Nephron progenitor cell (in vitro differentiated cells): ENCODE measurements at regions not wholly inside any gene's neighbourhood (a gene's known extent, or its start where the extent isn't known, plus 50 kb on each side); places are given as distances from the start of the nearest gene placed in this dataset.

Source experiments
- DNase-seq: peaks from one replicate; pipeline ENCODE4 v3.0.0; 2021
- H3K27ac Mint-ChIP-seq: 2 replicates; pipeline ENCODE4 v1.8.0; 2021; ENCODE audit warnings: mild to moderate bottlenecking, moderate library complexity, mixed read lengths
- H3K27me3 Mint-ChIP-seq: 2 replicates; pipeline ENCODE4 v1.8.0; 2021; ENCODE audit warnings: mild to moderate bottlenecking, low read depth, mixed read lengths; ENCODE audit not compliant: poor library complexity
- H3K36me3 Mint-ChIP-seq: 2 replicates; pipeline ENCODE4 v1.8.0; 2021; ENCODE audit warnings: low read depth, mixed read lengths
- H3K4me1 Mint-ChIP-seq: 2 replicates; pipeline ENCODE4 v1.8.0; 2021; ENCODE audit warnings: mixed read lengths
- H3K4me3 Mint-ChIP-seq: 2 replicates; pipeline ENCODE4 v1.8.0; 2021; ENCODE audit warnings: mild to moderate bottlenecking, moderate library complexity, mixed read lengths
- H3K9me3 Mint-ChIP-seq: 2 replicates; pipeline ENCODE4 v1.8.0; 2021; ENCODE audit warnings: mild to moderate bottlenecking, moderate library complexity, mixed read lengths
- TF ChIP-seq, protein P1 (sequence below): fragments of 200-600 bp; sonication (generic); IDR thresholded peaks from 2 replicates; pipeline ENCODE4 v1.5.0; 2021; ENCODE audit warnings: antibody characterized with exemption

DNA sequence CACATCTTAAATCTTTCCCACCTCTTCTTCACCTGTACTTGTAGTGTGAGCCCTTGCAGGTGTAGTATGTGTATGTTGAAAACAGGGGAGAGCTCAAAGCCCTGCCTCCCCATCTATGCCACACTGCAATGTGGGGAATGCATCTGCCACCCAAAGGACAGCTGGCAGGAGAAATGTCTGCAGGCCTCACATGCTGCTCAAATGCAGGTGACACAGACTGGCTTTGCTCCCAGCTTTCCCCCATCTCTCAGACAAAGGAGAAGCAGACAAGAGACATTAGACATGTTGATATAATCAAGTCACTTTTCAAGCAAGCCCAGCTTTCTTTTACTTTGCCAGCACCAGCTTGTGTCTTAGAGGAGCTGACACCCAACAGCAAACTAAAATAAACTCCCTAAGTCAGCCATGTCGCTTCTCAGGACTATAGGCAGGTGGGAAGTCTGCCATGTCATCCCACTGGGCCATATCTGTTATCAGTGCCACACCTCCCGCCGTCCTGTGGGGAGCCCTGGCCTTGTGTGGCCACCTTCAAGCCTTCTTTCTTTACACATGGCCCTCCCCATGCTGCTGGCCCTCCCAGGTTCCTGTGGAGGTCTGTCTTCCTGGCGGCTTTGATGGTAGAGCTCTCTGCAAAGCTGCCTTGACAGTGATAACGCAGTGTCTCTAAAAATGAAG lies 102.1 kb downstream of the CXCL12 start:
- Mint-ChIP-seq H3K4me3 (no peak overlapping the region), H3K36me3 (no peaks in the 10 kb centered on the region), H3K27ac (no peak overlapping the region), H3K4me1 (peaks cover 29% of the 10 kb centered on the region), H3K9me3 (no peaks in the 10 kb centered on the region), H3K27me3 (peaks cover 14% of the 10 kb centered on the region)
- no peak for DNase-seq
- TF ChIP-seq, protein P1, sequence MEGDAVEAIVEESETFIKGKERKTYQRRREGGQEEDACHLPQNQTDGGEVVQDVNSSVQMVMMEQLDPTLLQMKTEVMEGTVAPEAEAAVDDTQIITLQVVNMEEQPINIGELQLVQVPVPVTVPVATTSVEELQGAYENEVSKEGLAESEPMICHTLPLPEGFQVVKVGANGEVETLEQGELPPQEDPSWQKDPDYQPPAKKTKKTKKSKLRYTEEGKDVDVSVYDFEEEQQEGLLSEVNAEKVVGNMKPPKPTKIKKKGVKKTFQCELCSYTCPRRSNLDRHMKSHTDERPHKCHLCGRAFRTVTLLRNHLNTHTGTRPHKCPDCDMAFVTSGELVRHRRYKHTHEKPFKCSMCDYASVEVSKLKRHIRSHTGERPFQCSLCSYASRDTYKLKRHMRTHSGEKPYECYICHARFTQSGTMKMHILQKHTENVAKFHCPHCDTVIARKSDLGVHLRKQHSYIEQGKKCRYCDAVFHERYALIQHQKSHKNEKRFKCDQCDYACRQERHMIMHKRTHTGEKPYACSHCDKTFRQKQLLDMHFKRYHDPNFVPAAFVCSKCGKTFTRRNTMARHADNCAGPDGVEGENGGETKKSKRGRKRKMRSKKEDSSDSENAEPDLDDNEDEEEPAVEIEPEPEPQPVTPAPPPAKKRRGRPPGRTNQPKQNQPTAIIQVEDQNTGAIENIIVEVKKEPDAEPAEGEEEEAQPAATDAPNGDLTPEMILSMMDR, result no peak

DNA sequence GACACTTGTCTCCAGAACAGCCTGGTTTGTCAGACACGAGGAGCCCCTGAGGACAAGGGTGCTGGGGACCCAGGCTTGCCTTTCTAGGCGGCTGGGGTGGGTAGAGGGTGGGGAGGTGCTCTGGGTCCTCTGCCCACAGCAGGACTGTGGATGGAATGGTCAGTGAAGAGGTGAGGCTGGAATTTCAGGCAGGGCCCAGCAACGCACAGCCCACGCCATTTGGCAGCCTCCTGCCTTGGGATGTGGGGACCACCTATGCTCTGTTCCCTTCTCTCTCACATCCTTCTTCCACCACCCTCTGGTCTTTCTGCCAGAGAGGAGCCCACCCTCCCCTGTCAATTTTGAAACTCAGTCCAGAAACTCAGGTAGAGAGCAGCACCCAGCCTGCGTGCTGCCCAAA lies 103.2 kb downstream of the CXCL12 start:
- TF ChIP-seq, protein P1, result no peak
- Mint-ChIP-seq H3K36me3 (no peaks in the 10 kb centered on the region), H3K4me1 (peaks cover 26% of the 10 kb centered on the region), H3K27me3 (peaks cover 14% of the 10 kb centered on the region), H3K4me3 (no peak overlapping the region), H3K9me3 (peaks cover 6% of the 10 kb centered on the region), H3K27ac (no peak overlapping the region)
- DNase-seq, result no peak

DNA sequence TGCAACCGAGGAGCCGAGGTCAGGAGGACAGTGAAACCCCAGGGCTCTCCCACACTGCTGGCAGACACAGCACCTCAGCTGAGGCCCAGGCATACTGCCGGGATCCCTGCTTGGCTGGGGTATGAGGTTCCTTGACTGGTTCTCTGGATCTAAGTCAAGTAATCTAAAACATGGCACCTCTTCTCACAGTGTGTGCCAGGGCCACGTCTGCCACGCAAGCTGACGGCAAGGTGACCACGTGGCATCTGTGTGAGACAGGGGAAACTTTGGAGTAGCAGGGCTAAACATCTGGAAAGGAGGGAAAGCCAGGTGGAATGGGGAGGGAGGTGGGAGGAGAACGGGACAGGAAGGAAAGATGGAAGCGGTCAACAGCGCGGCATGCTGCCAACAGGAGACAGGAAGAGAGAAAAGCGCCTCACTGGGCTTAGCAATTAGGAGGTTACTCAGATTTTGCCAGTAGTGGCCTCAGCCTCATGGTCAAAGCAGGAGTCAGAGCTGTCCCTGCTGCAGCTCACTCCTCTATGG lies 103.7 kb downstream of the CXCL12 start:
- no peak overlapping the region for H3K4me3 Mint-ChIP-seq
- no peaks in the 10 kb centered on the region for H3K36me3 Mint-ChIP-seq
- H3K4me1 Mint-ChIP-seq, result peaks cover 26% of the 10 kb centered on the region
- TF ChIP-seq, protein P1, result no peak
- DNase-seq, result no peak
- H3K27ac Mint-ChIP-seq, result no peak overlapping the region
- peaks cover 11% of the 10 kb centered on the region for H3K9me3 Mint-ChIP-seq
- peaks cover 12% of the 10 kb centered on the region for H3K27me3 Mint-ChIP-seq

DNA sequence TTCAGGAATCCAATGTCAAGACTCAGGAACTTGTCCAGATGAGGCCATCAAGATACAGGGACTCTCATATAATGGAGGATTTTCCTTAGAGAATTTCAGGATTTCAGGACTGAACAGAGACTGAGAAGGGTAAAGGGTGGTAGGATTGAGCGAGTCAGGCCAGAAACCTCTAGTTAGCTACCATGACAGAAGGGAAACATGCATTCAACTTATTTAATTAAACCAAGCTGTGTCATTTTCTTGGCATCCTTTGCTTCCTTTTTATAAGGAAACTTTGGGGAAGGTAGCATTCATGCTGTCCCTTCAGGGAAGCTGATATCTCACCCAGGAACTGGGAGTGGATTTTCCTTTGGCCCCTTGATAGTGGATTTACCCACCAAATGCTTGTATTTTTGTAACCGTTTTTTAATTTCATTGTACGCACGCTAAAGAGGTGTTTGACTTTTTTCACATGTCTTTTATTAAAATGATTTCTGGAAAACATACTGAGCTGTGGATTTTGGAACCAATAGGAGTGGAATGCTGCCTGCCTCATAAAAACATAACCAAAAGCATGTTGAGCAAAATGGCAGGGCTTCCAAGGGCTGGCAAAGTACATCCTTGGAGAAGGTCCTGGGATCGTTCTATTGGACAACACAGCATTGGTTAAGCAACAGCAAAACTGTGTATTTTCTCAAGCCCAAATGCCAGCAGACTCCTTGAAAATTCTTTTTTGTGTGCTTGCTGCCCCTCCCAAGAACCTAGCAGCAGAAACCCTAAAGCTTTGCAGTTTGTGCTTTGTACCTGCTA lies 104.5 kb downstream of the CXCL12 start:
- TF ChIP-seq, protein P1, result no peak
- Mint-ChIP-seq H3K27me3 (peaks cover 9% of the 10 kb centered on the region), H3K4me1 (peaks cover 26% of the 10 kb centered on the region), H3K9me3 (peaks cover 19% of the 10 kb centered on the region), H3K27ac (no peak overlapping the region), H3K4me3 (no peak overlapping the region), H3K36me3 (no peaks in the 10 kb centered on the region)
- DNase-seq, result no peak

DNA sequence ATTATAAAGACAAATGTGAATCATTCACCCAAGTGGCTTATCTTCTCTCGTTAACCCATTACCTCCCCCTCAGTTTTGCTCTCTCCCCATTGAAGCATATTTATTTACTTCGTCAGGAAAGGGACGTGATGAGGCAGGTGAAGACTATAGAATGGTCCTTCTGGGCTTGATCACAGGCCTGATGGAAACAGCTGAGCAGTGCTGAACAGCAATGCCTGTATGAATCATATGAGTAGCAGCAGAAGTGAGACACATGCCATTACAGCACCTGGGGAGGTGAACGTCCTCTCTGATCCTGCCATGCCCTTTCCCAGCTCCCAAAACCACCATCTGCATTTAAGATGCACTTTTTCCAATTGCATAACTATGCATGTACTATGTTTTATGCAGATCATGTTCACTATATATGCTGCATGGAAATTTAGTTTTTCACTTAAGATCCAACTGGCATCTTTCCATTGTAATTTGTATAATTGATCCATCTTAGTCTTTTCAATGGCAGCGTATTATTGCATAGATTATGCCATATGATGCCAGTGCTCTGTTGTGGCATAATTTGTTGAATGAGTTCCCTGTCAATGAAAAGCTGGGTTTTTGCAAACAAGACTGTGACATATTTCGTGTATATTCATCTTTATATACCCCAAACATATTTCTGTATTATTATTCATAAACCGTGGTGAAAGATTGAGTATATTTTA lies 105.3 kb downstream of the CXCL12 start:
- Mint-ChIP-seq H3K27ac (no peak overlapping the region), H3K9me3 (peaks cover 21% of the 10 kb centered on the region), H3K27me3 (peaks cover 7% of the 10 kb centered on the region), H3K4me1 (peaks cover 26% of the 10 kb centered on the region), H3K4me3 (no peak overlapping the region), H3K36me3 (no peaks in the 10 kb centered on the region)
- TF ChIP-seq, protein P1, result no peak
- DNase-seq, result no peak
